ENCODE measurements at regions not wholly inside any gene's neighbourhood (a gene's known extent, or its start where the extent isn't known, plus 50 kb on each side); places are given as distances from the start of the nearest gene placed in this dataset.

GRCh38 chr5:88954511-88954910 lies 71.5 kb upstream of the MEF2C start:
- H3K27me3 ChIP-seq = no peaks in the 10 kb centered on the region
- no peak for ATAC-seq
- TF ChIP-seq, protein P1, sequence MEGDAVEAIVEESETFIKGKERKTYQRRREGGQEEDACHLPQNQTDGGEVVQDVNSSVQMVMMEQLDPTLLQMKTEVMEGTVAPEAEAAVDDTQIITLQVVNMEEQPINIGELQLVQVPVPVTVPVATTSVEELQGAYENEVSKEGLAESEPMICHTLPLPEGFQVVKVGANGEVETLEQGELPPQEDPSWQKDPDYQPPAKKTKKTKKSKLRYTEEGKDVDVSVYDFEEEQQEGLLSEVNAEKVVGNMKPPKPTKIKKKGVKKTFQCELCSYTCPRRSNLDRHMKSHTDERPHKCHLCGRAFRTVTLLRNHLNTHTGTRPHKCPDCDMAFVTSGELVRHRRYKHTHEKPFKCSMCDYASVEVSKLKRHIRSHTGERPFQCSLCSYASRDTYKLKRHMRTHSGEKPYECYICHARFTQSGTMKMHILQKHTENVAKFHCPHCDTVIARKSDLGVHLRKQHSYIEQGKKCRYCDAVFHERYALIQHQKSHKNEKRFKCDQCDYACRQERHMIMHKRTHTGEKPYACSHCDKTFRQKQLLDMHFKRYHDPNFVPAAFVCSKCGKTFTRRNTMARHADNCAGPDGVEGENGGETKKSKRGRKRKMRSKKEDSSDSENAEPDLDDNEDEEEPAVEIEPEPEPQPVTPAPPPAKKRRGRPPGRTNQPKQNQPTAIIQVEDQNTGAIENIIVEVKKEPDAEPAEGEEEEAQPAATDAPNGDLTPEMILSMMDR (IDR thresholded peaks at IDR 0.05) = no peak
- no peak overlapping the region for H3K27ac ChIP-seq
- H3K4me3 ChIP-seq = no peak overlapping the region
- intact Hi-C loops (cut with DNase I) = no loop called here
- no peaks in the 10 kb centered on the region for H3K9me3 ChIP-seq
- no peaks in the 10 kb centered on the region for H3K36me3 ChIP-seq
- no peak for DNase-seq
- no peaks in the 10 kb centered on the region for H3K4me1 ChIP-seq

GRCh38 chr5:88952996-88953643 lies 70.1 kb upstream of the MEF2C start:
- no peaks in the 10 kb centered on the region for H3K27me3 ChIP-seq
- H3K27ac ChIP-seq = no peak overlapping the region
- DNase-seq = no peak
- H3K36me3 ChIP-seq = no peaks in the 10 kb centered on the region
- TF ChIP-seq, protein P1 (IDR thresholded peaks at IDR 0.05) = no peak
- no peaks in the 10 kb centered on the region for H3K4me1 ChIP-seq
- no peak overlapping the region for H3K4me3 ChIP-seq
- ATAC-seq = no peak
- no peaks in the 10 kb centered on the region for H3K9me3 ChIP-seq
- intact Hi-C loops (cut with DNase I) = no loop called here

GRCh38 chr5:88952344-88952743 lies 69.4 kb upstream of the MEF2C start:
- ATAC-seq = no peak

GRCh38 chr5:88951457-88951856 lies 68.5 kb upstream of the MEF2C start:
- no peaks in the 10 kb centered on the region for H3K27me3 ChIP-seq
- ATAC-seq (no peak), DNase-seq (no peak)
- H3K4me3 ChIP-seq = no peak overlapping the region
- no peak overlapping the region for H3K27ac ChIP-seq
- intact Hi-C loops (cut with DNase I) = no loop called here
- H3K36me3 ChIP-seq = no peaks in the 10 kb centered on the region
- no peaks in the 10 kb centered on the region for H3K9me3 ChIP-seq
- TF ChIP-seq, protein P1 (IDR thresholded peaks at IDR 0.05) = no peak
- no peaks in the 10 kb centered on the region for H3K4me1 ChIP-seq

More at GRCh38 chr5:88952344-88952743, 69.4 kb upstream of the MEF2C start:
- Histone ChIP-seq H3K27ac (no peak overlapping the region), H3K36me3 (no peaks in the 10 kb centered on the region), H3K27me3 (no peaks in the 10 kb centered on the region), H3K9me3 (no peaks in the 10 kb centered on the region), H3K4me1 (no peaks in the 10 kb centered on the region), H3K4me3 (no peak overlapping the region)
- no peak for DNase-seq
- TF ChIP-seq, protein P1 (IDR thresholded peaks at IDR 0.05) = no peak
- intact Hi-C loops (cut with DNase I) = no loop called here

GRCh38 chr5:88948746-88949600 lies 66.0 kb upstream of the MEF2C start:
- Histone ChIP-seq H3K4me3 (no peak overlapping the region), H3K27ac (no peak overlapping the region)
- intact Hi-C loops (cut with DNase I) = no loop called here

More at GRCh38 chr5:88948746-88949600, 66.0 kb upstream of the MEF2C start:
- DNase-seq (no peak), ATAC-seq (no peak)
- no peaks in the 10 kb centered on the region for H3K36me3 ChIP-seq
- no peaks in the 10 kb centered on the region for H3K4me1 ChIP-seq
- TF ChIP-seq, protein P1 (IDR thresholded peaks at IDR 0.05) = no peak
- H3K9me3 ChIP-seq = no peaks in the 10 kb centered on the region
- H3K27me3 ChIP-seq = no peaks in the 10 kb centered on the region
